Activated CD4-positive, alpha-beta T cell treated with anti-CD3 and anti-CD28 coated beads, Interleukin-2, amount 10 ng/mL, durations not matched to agents 7 days and 5 days (primary cell): ENCODE measurements at regions not wholly inside any gene's neighbourhood (a gene's known extent, or its start where the extent isn't known, plus 50 kb on each side); places are given as distances from the start of the nearest gene placed in this dataset.
"Not testable (repeated sequence)": the region's sequence is repeated elsewhere in the genome, so short reads cannot be mapped to it uniquely, and the experiment has no call there.

Experiments used
- CTCF ChIA-PET: fragments of 350-600 bp; sonication (Branson Sonifier 250); formaldehyde crosslinking; loops from one replicate; lab custom pipeline; 2021; ENCODE audit warnings: antibody characterized with exemption; lab: Charles Lee
- POLR2A ChIA-PET: fragments of 350-600 bp; sonication (Branson Sonifier 250); formaldehyde crosslinking; loops from one replicate; lab custom pipeline; 2021; ENCODE audit warnings: antibody characterized with exemption; lab: Charles Lee
- DNase-seq: peaks from one replicate; pipeline ENCODE4 v3.0.0-alpha.2; 2020
- H3K27ac Mint-ChIP-seq: one replicate; pipeline ENCODE4 v1.8.0; 2021; ENCODE audit warnings: mild to moderate bottlenecking, moderate library complexity, mixed read lengths
- H3K27me3 Mint-ChIP-seq: one replicate; pipeline ENCODE4 v1.8.0; 2021; ENCODE audit warnings: mixed read lengths
- H3K36me3 Mint-ChIP-seq: one replicate; pipeline ENCODE4 v1.8.0; 2021; ENCODE audit warnings: low read depth, mixed read lengths
- H3K4me1 Mint-ChIP-seq: one replicate; pipeline ENCODE4 v1.8.0; 2021; ENCODE audit warnings: mixed read lengths
- H3K4me3 Mint-ChIP-seq: one replicate; pipeline ENCODE4 v1.8.0; 2021; ENCODE audit warnings: mild to moderate bottlenecking, moderate library complexity, mixed read lengths
- H3K9me3 Mint-ChIP-seq: one replicate; pipeline ENCODE4 v1.8.0; 2021; ENCODE audit warnings: mixed read lengths

GRCh38 chr3:39725321-39725720 lies 84.1 kb upstream of the MYRIP start:
- DNase-seq: no peak
- H3K27ac Mint-ChIP-seq: no peak overlapping the region
- H3K9me3 Mint-ChIP-seq: peaks cover 1% of the 10 kb centered on the region
- ChIA-PET POLR2A (no interaction called here), CTCF (interaction anchor here (0.6 kb wide), 2 partner anchors 55 to 1323 kb away, joined by 3 read pairs; no protein-coding TSS in a partner anchor)
- no peaks in the 10 kb centered on the region for H3K4me1 Mint-ChIP-seq
- H3K27me3 Mint-ChIP-seq: no peaks in the 10 kb centered on the region
- no peaks in the 10 kb centered on the region for H3K36me3 Mint-ChIP-seq
- no peak overlapping the region for H3K4me3 Mint-ChIP-seq

- Mint-ChIP-seq H3K9me3 (peaks cover 2% of the 10 kb centered on the region), H3K36me3 (no peaks in the 10 kb centered on the region), H3K27me3 (no peaks in the 10 kb centered on the region), H3K4me1 (no peaks in the 10 kb centered on the region), H3K27ac (no peak overlapping the region), H3K4me3 (no peak overlapping the region)
- POLR2A ChIA-PET: no interaction called here
- CTCF ChIA-PET: no interaction called here
- no peak for DNase-seq
Measured at GRCh38 chr3:39727415-39727814, 82.0 kb upstream of the MYRIP start.

GRCh38 chr3:39733804-39734203 lies 75.6 kb upstream of the MYRIP start:
- no peak for DNase-seq
- Mint-ChIP-seq H3K4me1 (no peaks in the 10 kb centered on the region), H3K27ac (no peak overlapping the region), H3K9me3 (peaks cover 2% of the 10 kb centered on the region), H3K4me3 (no peak overlapping the region), H3K27me3 (no peaks in the 10 kb centered on the region), H3K36me3 (no peaks in the 10 kb centered on the region)
- POLR2A ChIA-PET: no interaction called here
- CTCF ChIA-PET: no interaction called here

DNA sequence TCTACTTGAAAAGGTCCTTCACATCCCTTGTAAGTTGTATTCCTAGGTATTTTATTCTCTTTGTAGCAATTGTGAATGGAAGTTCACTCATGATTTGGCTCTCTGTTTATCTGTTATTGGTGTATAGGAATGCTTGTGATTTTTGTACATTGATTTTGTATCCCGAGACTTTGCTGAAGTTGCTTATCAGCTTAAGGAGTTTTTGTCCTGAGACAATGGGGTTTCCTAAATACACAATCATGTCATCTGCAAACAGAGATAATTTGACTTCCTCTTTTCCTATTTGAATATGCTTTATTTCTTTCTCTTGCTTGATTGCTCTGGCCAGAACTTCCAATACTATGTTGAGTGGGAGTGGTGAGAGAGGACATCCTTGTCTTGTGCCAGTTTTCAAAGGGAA lies 69.8 kb upstream of the MYRIP start:
- H3K27ac Mint-ChIP-seq, CTCF ChIA-PET, DNase-seq, H3K36me3 Mint-ChIP-seq, H3K27me3 Mint-ChIP-seq, H3K9me3 Mint-ChIP-seq, H3K4me1 Mint-ChIP-seq, POLR2A ChIA-PET, H3K4me3 Mint-ChIP-seq: not testable (repeated sequence)

- H3K4me3 Mint-ChIP-seq: no peak overlapping the region
- CTCF ChIA-PET: no interaction called here
Measured at GRCh38 chr3:39744746-39745145, 64.7 kb upstream of the MYRIP start.

GRCh38 chr3:39748002-39748401 lies 61.4 kb upstream of the MYRIP start:
- no peaks in the 10 kb centered on the region for H3K4me1 Mint-ChIP-seq
- no peaks in the 10 kb centered on the region for H3K36me3 Mint-ChIP-seq
- no peaks in the 10 kb centered on the region for H3K9me3 Mint-ChIP-seq
- peaks cover 4% of the 10 kb centered on the region for H3K27me3 Mint-ChIP-seq
- CTCF ChIA-PET: no interaction called here
- POLR2A ChIA-PET: no interaction called here
- no peak overlapping the region for H3K27ac Mint-ChIP-seq
- H3K4me3 Mint-ChIP-seq: no peak overlapping the region
- no peak for DNase-seq

More at GRCh38 chr3:39744746-39745145, 64.7 kb upstream of the MYRIP start:
- no peak overlapping the region for H3K27ac Mint-ChIP-seq
- H3K9me3 Mint-ChIP-seq: no peaks in the 10 kb centered on the region
- no peaks in the 10 kb centered on the region for H3K4me1 Mint-ChIP-seq
- no peaks in the 10 kb centered on the region for H3K36me3 Mint-ChIP-seq
- no peak for DNase-seq
- POLR2A ChIA-PET: no interaction called here
- no peaks in the 10 kb centered on the region for H3K27me3 Mint-ChIP-seq

DNA sequence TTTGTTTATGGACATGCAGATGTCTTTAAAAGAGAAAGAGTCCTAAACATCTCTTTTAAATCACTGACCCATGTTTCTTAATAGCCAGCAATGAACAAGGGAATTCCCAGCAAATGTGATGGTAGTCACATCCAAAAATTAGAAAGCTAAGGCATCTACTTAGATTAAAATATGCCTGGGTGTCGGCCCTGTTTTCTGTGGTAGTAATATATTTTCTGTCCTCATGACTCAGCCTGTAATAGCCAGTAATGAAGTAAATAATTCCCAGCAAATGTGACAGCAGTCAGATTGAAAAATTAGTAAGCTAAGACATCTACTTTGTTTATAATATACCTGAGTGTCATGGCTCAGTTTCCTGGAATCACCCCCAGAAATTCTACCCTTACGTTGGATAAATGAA lies 60.6 kb upstream of the MYRIP start:
- H3K27me3 Mint-ChIP-seq: peaks cover 4% of the 10 kb centered on the region
- no peak for DNase-seq
- no peaks in the 10 kb centered on the region for H3K4me1 Mint-ChIP-seq
- ChIA-PET CTCF (interaction anchor here (1.4 kb wide), 1 partner anchor 28 kb away, joined by 3 read pairs; no protein-coding TSS in a partner anchor), POLR2A (no interaction called here)
- no peaks in the 10 kb centered on the region for H3K36me3 Mint-ChIP-seq
- H3K4me3 Mint-ChIP-seq: no peak overlapping the region
- no peaks in the 10 kb centered on the region for H3K9me3 Mint-ChIP-seq
- H3K27ac Mint-ChIP-seq: no peak overlapping the region

DNA sequence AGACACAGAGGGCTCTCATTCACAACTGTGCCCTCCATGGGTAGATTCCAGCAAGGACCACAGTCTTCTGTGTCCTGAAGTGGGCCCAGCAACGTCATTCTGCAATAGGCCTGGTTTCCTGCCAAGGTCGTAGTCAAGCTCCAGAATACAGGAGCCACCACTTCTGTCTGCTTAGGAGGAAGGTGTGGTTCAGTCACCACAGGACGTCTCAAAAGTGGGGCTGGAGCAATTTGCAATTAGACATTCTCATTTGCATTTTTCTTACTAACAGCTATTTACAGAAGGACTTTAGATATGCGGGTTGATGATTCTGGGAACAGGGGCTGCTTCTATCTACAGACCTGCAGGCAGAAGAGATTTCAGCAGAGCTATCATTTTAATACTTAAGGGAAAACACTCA lies 58.7 kb upstream of the MYRIP start:
- ChIA-PET CTCF (no interaction called here), POLR2A (no interaction called here)
- no peaks in the 10 kb centered on the region for H3K36me3 Mint-ChIP-seq
- H3K27ac Mint-ChIP-seq: no peak overlapping the region
- no peaks in the 10 kb centered on the region for H3K4me1 Mint-ChIP-seq
- H3K27me3 Mint-ChIP-seq: peaks cover 4% of the 10 kb centered on the region
- DNase-seq: no peak
- H3K9me3 Mint-ChIP-seq: no peaks in the 10 kb centered on the region
- H3K4me3 Mint-ChIP-seq: no peak overlapping the region

GRCh38 chr3:39751286-39751685 lies 58.1 kb upstream of the MYRIP start:
- ChIA-PET POLR2A (no interaction called here), CTCF (no interaction called here)
- DNase-seq: no peak
- H3K9me3 Mint-ChIP-seq: no peaks in the 10 kb centered on the region
- H3K27me3 Mint-ChIP-seq: peaks cover 4% of the 10 kb centered on the region
- no peaks in the 10 kb centered on the region for H3K4me1 Mint-ChIP-seq
- H3K36me3 Mint-ChIP-seq: no peaks in the 10 kb centered on the region
- no peak overlapping the region for H3K4me3 Mint-ChIP-seq
- H3K27ac Mint-ChIP-seq: no peak overlapping the region

GRCh38 chr3:39752019-39752637 lies 57.3 kb upstream of the MYRIP start:
- ChIA-PET CTCF (no interaction called here), POLR2A (no interaction called here)
- Mint-ChIP-seq H3K4me3 (no peak overlapping the region), H3K4me1 (no peaks in the 10 kb centered on the region), H3K9me3 (no peaks in the 10 kb centered on the region), H3K36me3 (no peaks in the 10 kb centered on the region), H3K27ac (no peak overlapping the region), H3K27me3 (peaks cover 4% of the 10 kb centered on the region)
- DNase-seq: no peak

DNA sequence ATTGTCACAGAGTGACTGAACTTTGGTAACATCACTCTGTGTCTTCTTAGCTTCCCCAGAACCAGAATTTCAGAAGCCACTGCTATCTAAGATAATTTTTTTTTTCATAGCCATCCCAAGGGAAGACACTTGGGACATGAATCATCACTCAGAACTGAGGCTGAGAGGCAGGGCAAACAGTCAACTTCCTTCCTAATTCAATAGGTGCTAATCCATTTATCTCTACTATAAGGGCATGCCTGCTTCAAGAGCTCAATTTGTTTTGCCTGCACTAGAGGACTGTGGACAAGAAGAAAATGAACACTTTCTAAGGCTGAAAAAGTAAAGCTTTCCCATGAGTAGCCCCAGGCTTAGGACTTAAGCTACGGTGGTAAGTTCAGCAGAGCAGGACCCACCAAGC lies 56.7 kb upstream of the MYRIP start:
- H3K27me3 Mint-ChIP-seq: peaks cover 4% of the 10 kb centered on the region
- no peaks in the 10 kb centered on the region for H3K4me1 Mint-ChIP-seq
- CTCF ChIA-PET: no interaction called here
- no peaks in the 10 kb centered on the region for H3K36me3 Mint-ChIP-seq
- no peak overlapping the region for H3K4me3 Mint-ChIP-seq
- no peaks in the 10 kb centered on the region for H3K9me3 Mint-ChIP-seq
- no peak overlapping the region for H3K27ac Mint-ChIP-seq
- DNase-seq: no peak
- POLR2A ChIA-PET: no interaction called here

DNA sequence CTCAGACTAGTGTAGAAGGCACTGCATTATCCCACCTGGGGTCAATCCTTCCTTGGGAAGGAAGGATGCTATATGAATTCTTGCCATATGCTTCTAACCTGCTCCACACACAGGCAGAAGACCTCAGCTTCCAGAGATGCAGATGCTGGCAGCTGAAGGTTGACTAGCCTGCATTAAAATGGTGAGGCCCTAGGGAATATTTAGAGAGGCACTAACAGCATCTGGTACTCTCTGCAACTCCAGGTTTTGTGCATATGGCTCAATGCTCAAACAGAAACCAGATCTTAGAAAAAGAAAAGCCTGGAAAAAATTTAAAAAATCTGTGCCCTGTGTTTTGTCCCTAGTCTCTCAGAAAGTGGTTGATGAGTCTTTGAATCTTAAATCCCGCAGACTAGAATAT lies 56.0 kb upstream of the MYRIP start:
- H3K4me1 Mint-ChIP-seq: no peaks in the 10 kb centered on the region
- H3K4me3 Mint-ChIP-seq: no peak overlapping the region
- CTCF ChIA-PET: no interaction called here
- no peaks in the 10 kb centered on the region for H3K9me3 Mint-ChIP-seq
- POLR2A ChIA-PET: no interaction called here
- peaks cover 4% of the 10 kb centered on the region for H3K27me3 Mint-ChIP-seq
- DNase-seq: no peak
- no peaks in the 10 kb centered on the region for H3K36me3 Mint-ChIP-seq
- H3K27ac Mint-ChIP-seq: no peak overlapping the region

- no peak overlapping the region for H3K27ac Mint-ChIP-seq
- ChIA-PET POLR2A (interaction anchor here (0.5 kb wide), 1 partner anchor 422 kb away, joined by 4 read pairs; no protein-coding TSS in a partner anchor), CTCF (no interaction called here)
- H3K9me3 Mint-ChIP-seq: no peaks in the 10 kb centered on the region
- peaks cover 7% of the 10 kb centered on the region for H3K27me3 Mint-ChIP-seq
- no peaks in the 10 kb centered on the region for H3K4me1 Mint-ChIP-seq
- no peaks in the 10 kb centered on the region for H3K36me3 Mint-ChIP-seq
- no peak overlapping the region for H3K4me3 Mint-ChIP-seq
- no peak for DNase-seq
Measured at GRCh38 chr3:39754549-39754948, 54.9 kb upstream of the MYRIP start.

DNA sequence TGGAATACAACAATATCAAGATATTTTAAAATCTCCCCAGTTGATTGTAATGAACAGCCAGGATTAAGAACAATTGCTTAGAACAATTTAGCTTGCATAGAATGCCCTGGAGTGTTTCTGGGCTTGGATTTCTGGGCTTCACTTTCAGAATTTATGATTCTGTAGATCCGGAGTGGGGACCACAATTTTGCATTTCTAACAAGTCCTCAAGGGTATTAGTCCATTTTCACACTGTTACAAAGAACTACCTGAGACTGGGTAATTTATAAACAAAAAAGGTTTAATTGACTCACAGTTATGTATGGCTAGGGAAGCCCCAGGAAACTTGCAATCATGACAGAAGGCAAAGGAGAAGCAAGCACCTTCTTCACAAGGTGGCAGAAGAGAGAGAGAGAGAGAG lies 54.3 kb upstream of the MYRIP start:
- Mint-ChIP-seq H3K4me3 (no peak overlapping the region), H3K9me3 (no peaks in the 10 kb centered on the region), H3K27me3 (peaks cover 9% of the 10 kb centered on the region), H3K4me1 (no peaks in the 10 kb centered on the region), H3K36me3 (no peaks in the 10 kb centered on the region), H3K27ac (no peak overlapping the region)
- no peak for DNase-seq
- ChIA-PET CTCF (interaction anchor here (1.2 kb wide), 1 partner anchor 11 kb away, joined by 3 read pairs; no protein-coding TSS in a partner anchor), POLR2A (no interaction called here)
